Gastroesophageal sphincter (tissue), 3 donors: ENCODE measurements at regions not wholly inside any gene's neighbourhood (a gene's known extent, or its start where the extent isn't known, plus 50 kb on each side); places are given as distances from the start of the nearest gene placed in this dataset.

ENCODE experiments used
- EP300 ChIP-seq: sonication (generic); formaldehyde crosslinking; IDR thresholded peaks from one replicate; pipeline ENCODE4 v1.6.1; 2017; ENCODE audit warnings: antibody characterized with exemption, mild to moderate bottlenecking
- POLR2A ChIP-seq, 2 donors: fragments of 450-650 bp; IDR thresholded peaks; one replicate each; pipeline ENCODE4 v1.6.1; 2017; ENCODE audit warnings: antibody characterized with exemption in 2 of 2, mild to moderate bottlenecking in 2 of 2, moderate library complexity in 1 of 2
- TF ChIP-seq, protein P1 (sequence below), 4 experiments: fragments of 200-600 bp in 2 of 4; fragments of 450-650 bp in 2 of 4; sonication (generic) in 1 of 4; IDR thresholded peaks; one replicate each; pipeline ENCODE4 v1.5.1; 2017 to 2019; ENCODE audit warnings: antibody characterized with exemption in 4 of 4, mild to moderate bottlenecking in 2 of 4, moderate library complexity in 2 of 4

DNA sequence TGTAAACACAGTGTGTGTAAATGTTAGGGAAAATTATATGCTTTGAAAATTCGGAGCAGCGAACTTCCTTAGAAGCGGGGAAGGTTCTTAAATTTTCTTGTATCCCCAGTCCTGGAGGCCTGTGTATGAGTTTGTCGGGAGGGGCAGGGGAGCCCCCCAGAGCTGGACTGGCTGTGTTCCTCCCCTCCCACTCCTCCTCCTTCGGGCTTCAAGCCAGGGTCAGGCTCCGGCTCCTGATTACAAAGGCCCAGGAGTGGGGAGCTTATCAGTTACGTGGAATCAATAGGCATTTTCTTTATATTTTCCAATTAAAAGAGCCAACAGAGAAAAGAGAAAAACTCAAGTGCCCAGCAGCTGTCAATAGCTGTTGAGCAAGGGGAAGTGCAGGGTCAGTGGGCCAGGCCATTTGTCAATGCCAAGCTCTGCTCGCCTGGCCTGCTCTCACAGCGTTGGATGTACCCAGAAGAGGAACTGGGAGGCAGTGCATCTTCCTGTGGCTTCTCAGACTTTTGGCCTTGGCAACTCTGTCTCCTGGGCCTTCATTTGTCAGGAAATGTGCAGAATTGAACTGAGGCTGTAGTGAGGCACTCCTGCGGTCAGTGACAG is 156.9 kb upstream of the PCBD1 start:
- TF ChIP-seq, protein P1, sequence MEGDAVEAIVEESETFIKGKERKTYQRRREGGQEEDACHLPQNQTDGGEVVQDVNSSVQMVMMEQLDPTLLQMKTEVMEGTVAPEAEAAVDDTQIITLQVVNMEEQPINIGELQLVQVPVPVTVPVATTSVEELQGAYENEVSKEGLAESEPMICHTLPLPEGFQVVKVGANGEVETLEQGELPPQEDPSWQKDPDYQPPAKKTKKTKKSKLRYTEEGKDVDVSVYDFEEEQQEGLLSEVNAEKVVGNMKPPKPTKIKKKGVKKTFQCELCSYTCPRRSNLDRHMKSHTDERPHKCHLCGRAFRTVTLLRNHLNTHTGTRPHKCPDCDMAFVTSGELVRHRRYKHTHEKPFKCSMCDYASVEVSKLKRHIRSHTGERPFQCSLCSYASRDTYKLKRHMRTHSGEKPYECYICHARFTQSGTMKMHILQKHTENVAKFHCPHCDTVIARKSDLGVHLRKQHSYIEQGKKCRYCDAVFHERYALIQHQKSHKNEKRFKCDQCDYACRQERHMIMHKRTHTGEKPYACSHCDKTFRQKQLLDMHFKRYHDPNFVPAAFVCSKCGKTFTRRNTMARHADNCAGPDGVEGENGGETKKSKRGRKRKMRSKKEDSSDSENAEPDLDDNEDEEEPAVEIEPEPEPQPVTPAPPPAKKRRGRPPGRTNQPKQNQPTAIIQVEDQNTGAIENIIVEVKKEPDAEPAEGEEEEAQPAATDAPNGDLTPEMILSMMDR (IDR thresholded peaks at IDR 0.05) = no peak
- TF ChIP-seq POLR2A (IDR thresholded peaks at IDR 0.05) = no peak
- no peak for TF ChIP-seq EP300
